ENCODE measurements at regions not wholly inside any gene's neighbourhood (a gene's known extent, or its start where the extent isn't known, plus 50 kb on each side); places are given as distances from the start of the nearest gene placed in this dataset.

DNA sequence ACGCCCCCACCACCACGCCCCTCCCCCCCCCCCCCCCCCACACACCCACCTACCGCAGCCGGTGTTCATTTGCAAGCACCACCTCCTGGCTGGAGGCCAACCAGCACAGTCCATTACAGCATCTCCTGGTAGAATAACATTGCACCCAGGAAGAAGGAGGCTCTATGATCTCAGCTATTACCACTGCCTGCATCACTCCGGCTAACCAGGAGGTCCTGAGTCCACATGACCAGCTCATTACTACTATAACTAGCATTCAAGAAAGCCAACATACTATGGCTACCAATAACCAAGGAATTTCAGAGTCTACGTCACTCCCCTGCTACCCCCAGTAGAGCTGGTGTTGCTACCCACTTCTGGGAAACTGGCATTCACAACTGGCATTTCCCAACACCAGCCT lies 81.1 kb upstream of the ALOX12 start:
- Histone ChIP-seq H3K9me3 (ENCODE audit: low read depth) (no peaks in the 10 kb centered on the region), H3K4me2 (ENCODE audit: unreplicated experiment) (no peak overlapping the region), H4K20me1 (ENCODE audit: insufficient read depth) (no peaks in the 10 kb centered on the region), H3K9me2 (ENCODE audit: insufficient read depth) (no peaks in the 10 kb centered on the region), H3K9ac (no peak overlapping the region), H3K27me3 (replicated peaks; ENCODE audit: insufficient read depth) (no peaks in the 10 kb centered on the region), H3K36me3 (ENCODE audit: low read depth) (no peaks in the 10 kb centered on the region), H3K4me3 (no peak overlapping the region), H3K79me2 (ENCODE audit: insufficient read depth) (no peaks in the 10 kb centered on the region), H3K4me1 (ENCODE audit: insufficient read depth) (no peaks in the 10 kb centered on the region), H2AFZ (no peak overlapping the region), H3K27ac (no peak overlapping the region), H3F3A (ENCODE audit: insufficient read depth) (no peaks in the 10 kb centered on the region)
- WGBS, 2 experiments (ENCODE audit: low coverage in 1 of 2, low lambda C conversion rate in 2 of 2, missing lambda C conversion rate in 2 of 2) = 31 to 40% methylated on average over 4 to 5 of the region's 6 CpGs
- TF ChIP-seq EZH2 (IDR thresholded peaks at IDR 0.05; ENCODE audit: insufficient read depth, poor library complexity, severe bottlenecking) = no peak
- TF ChIP-seq EZH2phosphoT487 (IDR thresholded peaks at IDR 0.05; ENCODE audit: insufficient read depth, low read depth) = no peak
- peak; percentile 39 for DNase-seq
- in situ Hi-C loops (cut with MboI) = loop anchor here (5.0 to 25.0 kb wide), 2 partner anchors 98 to 223 kb away; partner anchors contain the start of gene RNASEK

- Histone ChIP-seq H3K4me2 (ENCODE audit: unreplicated experiment) (no peak overlapping the region), H3K9ac (no peak overlapping the region), H3K4me1 (ENCODE audit: insufficient read depth) (no peaks in the 10 kb centered on the region), H3F3A (ENCODE audit: insufficient read depth) (no peaks in the 10 kb centered on the region), H3K9me2 (ENCODE audit: insufficient read depth) (no peaks in the 10 kb centered on the region), H3K36me3 (ENCODE audit: low read depth) (no peaks in the 10 kb centered on the region), H3K9me3 (ENCODE audit: low read depth) (no peaks in the 10 kb centered on the region), H2AFZ (no peak overlapping the region), H3K27me3 (replicated peaks; ENCODE audit: insufficient read depth) (no peaks in the 10 kb centered on the region), H3K27ac (no peak overlapping the region), H4K20me1 (ENCODE audit: insufficient read depth) (no peaks in the 10 kb centered on the region), H3K4me3 (no peak overlapping the region), H3K79me2 (ENCODE audit: insufficient read depth) (no peaks in the 10 kb centered on the region)
- no peak for DNase-seq
- 74 to 80% methylated on average over 4 of the region's 4 CpGs for WGBS, 2 experiments (ENCODE audit: low coverage in 1 of 2, low lambda C conversion rate in 2 of 2, missing lambda C conversion rate in 2 of 2)
- in situ Hi-C loops (cut with MboI) = loop anchor here (25.0 kb wide), 1 partner anchor 222 kb away; no protein-coding TSS in a partner anchor
- TF ChIP-seq EZH2 (IDR thresholded peaks at IDR 0.05; ENCODE audit: insufficient read depth, poor library complexity, severe bottlenecking) = no peak
- no peak for TF ChIP-seq EZH2phosphoT487 (IDR thresholded peaks at IDR 0.05; ENCODE audit: insufficient read depth, low read depth)
Observed at GRCh38 chr17:6915620-6916019, 80.2 kb upstream of the ALOX12 start.

GRCh38 chr17:6919158-6919557 lies 76.7 kb upstream of the ALOX12 start:
- 55 to 56% methylated on average over 6 of the region's 6 CpGs for WGBS, 2 experiments (ENCODE audit: low coverage in 1 of 2, low lambda C conversion rate in 2 of 2, missing lambda C conversion rate in 2 of 2)
- H3K9me3 ChIP-seq (ENCODE audit: low read depth) = no peaks in the 10 kb centered on the region
- H3K9me2 ChIP-seq (ENCODE audit: insufficient read depth) = no peaks in the 10 kb centered on the region
- TF ChIP-seq EZH2phosphoT487 (IDR thresholded peaks at IDR 0.05; ENCODE audit: insufficient read depth, low read depth) (no peak), EZH2 (IDR thresholded peaks at IDR 0.05; ENCODE audit: insufficient read depth, poor library complexity, severe bottlenecking) (no peak)
- DNase-seq = no peak
- H3K79me2 ChIP-seq (ENCODE audit: insufficient read depth) = no peaks in the 10 kb centered on the region
- no peak overlapping the region for H2AFZ ChIP-seq
- no peaks in the 10 kb centered on the region for H3K36me3 ChIP-seq (ENCODE audit: low read depth)
- peaks cover 3% of the 10 kb centered on the region for H3K4me1 ChIP-seq (ENCODE audit: insufficient read depth)
- H3K4me2 ChIP-seq (ENCODE audit: unreplicated experiment) = no peak overlapping the region
- 0 out of 2 replicates have a peak, but pooled peaks cover 1% of the 10 kb centered on the region for H3F3A ChIP-seq (ENCODE audit: insufficient read depth)
- H3K9ac ChIP-seq = no peak overlapping the region
- no peak overlapping the region for H3K27ac ChIP-seq
- in situ Hi-C loops (cut with MboI) = loop anchor here (25.0 kb wide), 1 partner anchor 218 kb away; no protein-coding TSS in a partner anchor
- H3K4me3 ChIP-seq = no peak overlapping the region
- H4K20me1 ChIP-seq (ENCODE audit: insufficient read depth) = no peaks in the 10 kb centered on the region
- H3K27me3 ChIP-seq (replicated peaks; ENCODE audit: insufficient read depth) = no peaks in the 10 kb centered on the region

GRCh38 chr17:6923385-6923784 lies 72.5 kb upstream of the ALOX12 start:
- Histone ChIP-seq H3K4me3 (no peak overlapping the region), H3K27ac (no peak overlapping the region), H3K4me1 (ENCODE audit: insufficient read depth) (peaks cover 25% of the 10 kb centered on the region), H3K27me3 (replicated peaks; ENCODE audit: insufficient read depth) (no peaks in the 10 kb centered on the region), H2AFZ (no peak overlapping the region), H3K79me2 (ENCODE audit: insufficient read depth) (no peaks in the 10 kb centered on the region), H3K9me2 (ENCODE audit: insufficient read depth) (no peaks in the 10 kb centered on the region), H4K20me1 (ENCODE audit: insufficient read depth) (no peaks in the 10 kb centered on the region), H3K36me3 (ENCODE audit: low read depth) (no peaks in the 10 kb centered on the region), H3K9ac (no peak overlapping the region), H3F3A (ENCODE audit: insufficient read depth) (peaks cover 21% of the 10 kb centered on the region; the same call in 1 of the 2 replicates), H3K4me2 (ENCODE audit: unreplicated experiment) (no peak overlapping the region), H3K9me3 (ENCODE audit: low read depth) (no peaks in the 10 kb centered on the region)
- no peak for TF ChIP-seq EZH2phosphoT487 (IDR thresholded peaks at IDR 0.05; ENCODE audit: insufficient read depth, low read depth)
- TF ChIP-seq EZH2 (IDR thresholded peaks at IDR 0.05; ENCODE audit: insufficient read depth, poor library complexity, severe bottlenecking) = no peak
- no peak for DNase-seq
- WGBS, 2 experiments (ENCODE audit: low coverage in 1 of 2, low lambda C conversion rate in 2 of 2, missing lambda C conversion rate in 2 of 2) = 88 to 89% methylated on average over 8 of the region's 8 CpGs
- in situ Hi-C loops (cut with MboI) = loop anchor here (10.0 to 25.0 kb wide), 2 partner anchors 61 to 214 kb away; no protein-coding TSS in a partner anchor

- Histone ChIP-seq H3K36me3 (ENCODE audit: low read depth) (no peaks in the 10 kb centered on the region), H3F3A (ENCODE audit: insufficient read depth) (peaks cover 21% of the 10 kb centered on the region; the same call in 1 of the 2 replicates), H3K27ac (no peak overlapping the region), H2AFZ (no peak overlapping the region), H3K4me3 (no peak overlapping the region), H3K9ac (no peak overlapping the region), H3K4me1 (ENCODE audit: insufficient read depth) (peaks cover 25% of the 10 kb centered on the region), H3K79me2 (ENCODE audit: insufficient read depth) (no peaks in the 10 kb centered on the region), H3K9me3 (ENCODE audit: low read depth) (no peaks in the 10 kb centered on the region), H3K4me2 (ENCODE audit: unreplicated experiment) (peak overlapping the region; percentile 10), H3K27me3 (replicated peaks; ENCODE audit: insufficient read depth) (no peaks in the 10 kb centered on the region), H3K9me2 (ENCODE audit: insufficient read depth) (no peaks in the 10 kb centered on the region), H4K20me1 (ENCODE audit: insufficient read depth) (no peaks in the 10 kb centered on the region)
- TF ChIP-seq EZH2 (IDR thresholded peaks at IDR 0.05; ENCODE audit: insufficient read depth, poor library complexity, severe bottlenecking) (no peak), EZH2phosphoT487 (IDR thresholded peaks at IDR 0.05; ENCODE audit: insufficient read depth, low read depth) (no peak)
- peak; percentile 13 for DNase-seq
- in situ Hi-C loops (cut with MboI) = loop anchor here (10.0 to 25.0 kb wide), 2 partner anchors 61 to 213 kb away; no protein-coding TSS in a partner anchor
Observed at GRCh38 chr17:6924208-6924607, 71.6 kb upstream of the ALOX12 start.

All from GM23248 (cell line).